OCI-LY7 (cell line): ENCODE measurements at regions not wholly inside any gene's neighbourhood (a gene's known extent, or its start where the extent isn't known, plus 50 kb on each side); places are given as distances from the start of the nearest gene placed in this dataset.

Experiments
- EZH2phosphoT487 ChIP-seq: fragments of 200-600 bp; sonication (generic); IDR thresholded peaks from 2 replicates; pipeline ENCODE4 v1.6.1; 2018; ENCODE audit warnings: low read depth, borderline replicate concordance, mild to moderate bottlenecking, mixed run types, antibody characterized with exemption, low read length, moderate library complexity, mixed read lengths
- TF ChIP-seq, protein P1 (sequence below): fragments of 200-600 bp; sonication (generic); conservative IDR thresholded peaks from 2 replicates; pipeline ENCODE4 v1.5.1; 2014; ENCODE audit warnings: mild to moderate bottlenecking, antibody characterized with exemption, low read length, moderate library complexity, mixed read lengths

DNA sequence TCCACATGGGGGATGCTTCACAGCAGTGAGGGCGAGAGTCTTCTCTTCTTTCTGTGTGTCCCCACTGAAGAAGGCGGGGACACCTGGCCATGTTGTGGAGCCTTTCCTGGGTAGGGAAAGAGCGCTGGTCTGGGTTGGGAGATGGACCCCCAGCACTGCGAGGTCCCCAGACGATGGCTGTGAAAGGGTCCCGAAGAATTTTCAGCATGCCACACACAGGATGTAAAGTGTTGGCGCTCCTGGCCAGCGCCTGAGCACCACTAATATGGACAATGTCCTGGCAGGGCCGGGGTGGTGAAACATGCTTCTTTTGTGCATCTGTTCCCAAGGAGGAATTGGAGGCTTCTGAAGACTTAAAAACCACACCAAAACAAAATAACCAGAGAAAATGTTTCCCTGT lies 77.2 kb downstream of the GLI2 start:
- TF ChIP-seq, protein P1, sequence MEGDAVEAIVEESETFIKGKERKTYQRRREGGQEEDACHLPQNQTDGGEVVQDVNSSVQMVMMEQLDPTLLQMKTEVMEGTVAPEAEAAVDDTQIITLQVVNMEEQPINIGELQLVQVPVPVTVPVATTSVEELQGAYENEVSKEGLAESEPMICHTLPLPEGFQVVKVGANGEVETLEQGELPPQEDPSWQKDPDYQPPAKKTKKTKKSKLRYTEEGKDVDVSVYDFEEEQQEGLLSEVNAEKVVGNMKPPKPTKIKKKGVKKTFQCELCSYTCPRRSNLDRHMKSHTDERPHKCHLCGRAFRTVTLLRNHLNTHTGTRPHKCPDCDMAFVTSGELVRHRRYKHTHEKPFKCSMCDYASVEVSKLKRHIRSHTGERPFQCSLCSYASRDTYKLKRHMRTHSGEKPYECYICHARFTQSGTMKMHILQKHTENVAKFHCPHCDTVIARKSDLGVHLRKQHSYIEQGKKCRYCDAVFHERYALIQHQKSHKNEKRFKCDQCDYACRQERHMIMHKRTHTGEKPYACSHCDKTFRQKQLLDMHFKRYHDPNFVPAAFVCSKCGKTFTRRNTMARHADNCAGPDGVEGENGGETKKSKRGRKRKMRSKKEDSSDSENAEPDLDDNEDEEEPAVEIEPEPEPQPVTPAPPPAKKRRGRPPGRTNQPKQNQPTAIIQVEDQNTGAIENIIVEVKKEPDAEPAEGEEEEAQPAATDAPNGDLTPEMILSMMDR = no peak
- no peak for TF ChIP-seq EZH2phosphoT487
